ENCODE measurements at regions not wholly inside any gene's neighbourhood (a gene's known extent, or its start where the extent isn't known, plus 50 kb on each side); places are given as distances from the start of the nearest gene placed in this dataset.

DNA sequence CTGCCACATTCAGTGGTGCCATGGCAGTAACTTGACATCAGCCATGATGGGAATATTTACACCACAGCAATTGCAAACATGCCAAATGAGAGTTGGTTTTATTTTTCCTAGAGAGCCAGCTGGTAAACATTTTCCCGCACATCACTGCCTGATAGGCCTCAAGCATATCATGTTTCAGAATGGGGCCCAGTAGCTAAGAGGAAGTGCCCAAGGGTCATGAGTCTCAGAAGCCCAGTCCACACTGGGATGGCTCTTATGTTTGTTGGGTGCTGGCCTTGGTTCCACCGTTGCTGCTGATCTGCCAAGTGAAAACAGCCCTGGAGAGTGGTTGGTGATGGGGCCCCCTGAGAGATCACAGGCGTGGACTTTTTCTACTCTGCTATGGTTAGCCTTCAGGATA, 64.3 kb upstream of the NAV2 start:
- TF ChIP-seq EP300 (IDR thresholded peaks at IDR 0.05) (no peak), POLR2AphosphoS5 (IDR thresholded peaks at IDR 0.05) (no peak), POLR2A (IDR thresholded peaks at IDR 0.05) (no peak)
- TF ChIP-seq, protein P1, sequence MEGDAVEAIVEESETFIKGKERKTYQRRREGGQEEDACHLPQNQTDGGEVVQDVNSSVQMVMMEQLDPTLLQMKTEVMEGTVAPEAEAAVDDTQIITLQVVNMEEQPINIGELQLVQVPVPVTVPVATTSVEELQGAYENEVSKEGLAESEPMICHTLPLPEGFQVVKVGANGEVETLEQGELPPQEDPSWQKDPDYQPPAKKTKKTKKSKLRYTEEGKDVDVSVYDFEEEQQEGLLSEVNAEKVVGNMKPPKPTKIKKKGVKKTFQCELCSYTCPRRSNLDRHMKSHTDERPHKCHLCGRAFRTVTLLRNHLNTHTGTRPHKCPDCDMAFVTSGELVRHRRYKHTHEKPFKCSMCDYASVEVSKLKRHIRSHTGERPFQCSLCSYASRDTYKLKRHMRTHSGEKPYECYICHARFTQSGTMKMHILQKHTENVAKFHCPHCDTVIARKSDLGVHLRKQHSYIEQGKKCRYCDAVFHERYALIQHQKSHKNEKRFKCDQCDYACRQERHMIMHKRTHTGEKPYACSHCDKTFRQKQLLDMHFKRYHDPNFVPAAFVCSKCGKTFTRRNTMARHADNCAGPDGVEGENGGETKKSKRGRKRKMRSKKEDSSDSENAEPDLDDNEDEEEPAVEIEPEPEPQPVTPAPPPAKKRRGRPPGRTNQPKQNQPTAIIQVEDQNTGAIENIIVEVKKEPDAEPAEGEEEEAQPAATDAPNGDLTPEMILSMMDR (IDR thresholded peaks at IDR 0.05): no peak
- H3K4me1 ChIP-seq: peaks cover 0 to 43% (median 19%) of the 10 kb centered on the region in 4 donors
- H3K27ac ChIP-seq: peak overlapping the region in 1 of 4 donors; percentile 42
- H3K9me3 ChIP-seq: no peaks in the 10 kb centered on the region
- no peak overlapping the region for H3K4me3 ChIP-seq
- H3K36me3 ChIP-seq: no peaks in the 10 kb centered on the region
- no peaks in the 10 kb centered on the region for H3K27me3 ChIP-seq
- no peak for DNase-seq
- 77 to 84% methylated on average over 3 of the region's 3 CpGs for WGBS, 2 donors
- intact Hi-C loops (cut with DNase I): no loop called here

DNA sequence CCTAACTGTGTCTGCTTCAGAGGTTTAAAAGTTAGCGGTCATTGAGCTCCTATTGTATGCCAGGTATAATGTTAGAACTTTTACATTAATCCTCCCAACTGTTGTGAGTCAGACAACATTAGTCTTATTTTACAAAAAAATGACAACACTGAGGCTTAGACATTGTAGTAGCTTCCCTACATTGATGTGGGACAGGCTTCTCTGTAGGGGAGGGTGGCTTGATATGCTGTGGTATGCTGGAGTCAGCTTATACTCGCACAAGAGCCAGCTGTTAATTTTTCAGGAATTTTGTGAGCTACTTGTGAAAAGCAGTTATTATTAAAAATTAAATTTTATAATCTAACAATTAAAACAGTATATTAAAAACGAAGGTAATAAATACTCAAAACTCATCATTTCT, 64.8 kb upstream of the NAV2 start:
- Histone ChIP-seq H3K36me3 (no peaks in the 10 kb centered on the region), H3K4me1 (peaks cover 0 to 40% (median 19%) of the 10 kb centered on the region in 4 donors), H3K4me3 (no peak overlapping the region), H3K27ac (peak overlapping the region in 1 of 4 donors; percentile 12), H3K27me3 (no peaks in the 10 kb centered on the region), H3K9me3 (no peaks in the 10 kb centered on the region)
- DNase-seq: no peak
- WGBS, 2 donors: 91% methylated on average over 3 of the region's 3 CpGs
- intact Hi-C loops (cut with DNase I): no loop called here
- no peak for TF ChIP-seq POLR2A (IDR thresholded peaks at IDR 0.05)
- no peak for TF ChIP-seq EP300 (IDR thresholded peaks at IDR 0.05)

DNA sequence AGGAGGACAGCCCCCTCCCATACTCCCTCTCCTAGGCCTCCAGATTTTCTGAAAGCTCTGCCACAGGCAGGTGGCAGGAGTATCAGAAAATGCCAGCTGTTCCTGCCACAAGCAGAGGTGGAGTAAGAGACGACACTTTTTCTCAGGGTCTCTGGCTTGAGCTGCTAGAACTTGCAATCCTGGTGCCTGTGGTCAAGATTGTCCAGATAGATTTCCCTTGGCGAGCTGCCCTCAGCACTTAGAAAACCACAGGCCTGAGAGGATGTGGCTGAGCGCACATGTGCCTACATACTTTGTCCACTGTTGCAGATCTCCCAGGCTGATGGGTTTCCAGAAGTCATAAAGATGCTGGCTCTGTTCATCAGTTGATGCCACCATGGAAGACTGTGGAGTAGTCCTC, 65.7 kb upstream of the NAV2 start:
- WGBS, 2 donors: 58 to 73% methylated on average over 3 of the region's 3 CpGs
- H3K36me3 ChIP-seq: no peaks in the 10 kb centered on the region
- no peak for DNase-seq

GRCh38 chr11:19646308-19646707, 66.3 kb upstream of the NAV2 start:
- intact Hi-C loops (cut with DNase I): no loop called here
- WGBS, 2 donors: 63 to 64% methylated on average over 1 of the region's 1 CpG

More for the DNA sequence above, 65.7 kb upstream of the NAV2 start:
- Histone ChIP-seq H3K9me3 (no peaks in the 10 kb centered on the region), H3K27me3 (no peaks in the 10 kb centered on the region), H3K27ac (peak overlapping the region in 3 of 4 donors; percentile 37 to 65 (median 44)), H3K4me3 (no peak overlapping the region), H3K4me1 (peaks cover 0 to 40% (median 22%) of the 10 kb centered on the region in 4 donors)
- intact Hi-C loops (cut with DNase I): no loop called here
- TF ChIP-seq, protein P1 (IDR thresholded peaks at IDR 0.05): no peak
- no peak for TF ChIP-seq POLR2AphosphoS5 (IDR thresholded peaks at IDR 0.05)
- no peak for TF ChIP-seq EP300 (IDR thresholded peaks at IDR 0.05)
- TF ChIP-seq POLR2A (IDR thresholded peaks at IDR 0.05): no peak

GRCh38 chr11:19644316-19644715, 68.3 kb upstream of the NAV2 start:
- Histone ChIP-seq H3K9me3 (no peaks in the 10 kb centered on the region), H3K27ac (no peak overlapping the region), H3K4me3 (no peak overlapping the region), H3K27me3 (no peaks in the 10 kb centered on the region), H3K36me3 (no peaks in the 10 kb centered on the region), H3K4me1 (peaks cover 0 to 44% (median 23%) of the 10 kb centered on the region in 4 donors)
- DNase-seq: no peak
- 92 to 93% methylated on average over 4 of the region's 4 CpGs for WGBS, 2 donors
- intact Hi-C loops (cut with DNase I): no loop called here
- no peak for TF ChIP-seq EP300 (IDR thresholded peaks at IDR 0.05)
- no peak for TF ChIP-seq POLR2AphosphoS5 (IDR thresholded peaks at IDR 0.05)
- no peak for TF ChIP-seq POLR2A (IDR thresholded peaks at IDR 0.05)
- TF ChIP-seq, protein P1 (IDR thresholded peaks at IDR 0.05): no peak

More at GRCh38 chr11:19646308-19646707, 66.3 kb upstream of the NAV2 start:
- H3K9me3 ChIP-seq: no peaks in the 10 kb centered on the region
- H3K4me1 ChIP-seq: peaks cover 0 to 46% (median 28%) of the 10 kb centered on the region in 4 donors
- H3K4me3 ChIP-seq: no peak overlapping the region
- no peaks in the 10 kb centered on the region for H3K27me3 ChIP-seq
- DNase-seq: no peak
- no peaks in the 10 kb centered on the region for H3K36me3 ChIP-seq
- peak in 1 of 4 donors; percentile 24 for TF ChIP-seq EP300 (IDR thresholded peaks at IDR 0.05)
- peak in 3 of 4 donors; percentile 52 to 63 (median 57) for TF ChIP-seq POLR2AphosphoS5 (IDR thresholded peaks at IDR 0.05)
- TF ChIP-seq, protein P1 (IDR thresholded peaks at IDR 0.05): no peak
- peak overlapping the region in 3 of 4 donors; percentile 37 to 65 (median 44) for H3K27ac ChIP-seq
